Umbilical cord (tissue), 1 donor: ENCODE measurements at regions not wholly inside any gene's neighbourhood (a gene's known extent, or its start where the extent isn't known, plus 50 kb on each side); places are given as distances from the start of the nearest gene placed in this dataset.
A peak's percentile ranks its signal among the peaks of the same experiment; 100 is the strongest.
"Not testable (repeated sequence)": the region's sequence is repeated elsewhere in the genome, so short reads cannot be mapped to it uniquely, and the experiment has no call there.

ENCODE experiments used
- DNase-seq: peaks from one replicate; pipeline ENCODE4 v3.0.0-alpha.2; 2015; ENCODE audit warnings: low spot score

DNA sequence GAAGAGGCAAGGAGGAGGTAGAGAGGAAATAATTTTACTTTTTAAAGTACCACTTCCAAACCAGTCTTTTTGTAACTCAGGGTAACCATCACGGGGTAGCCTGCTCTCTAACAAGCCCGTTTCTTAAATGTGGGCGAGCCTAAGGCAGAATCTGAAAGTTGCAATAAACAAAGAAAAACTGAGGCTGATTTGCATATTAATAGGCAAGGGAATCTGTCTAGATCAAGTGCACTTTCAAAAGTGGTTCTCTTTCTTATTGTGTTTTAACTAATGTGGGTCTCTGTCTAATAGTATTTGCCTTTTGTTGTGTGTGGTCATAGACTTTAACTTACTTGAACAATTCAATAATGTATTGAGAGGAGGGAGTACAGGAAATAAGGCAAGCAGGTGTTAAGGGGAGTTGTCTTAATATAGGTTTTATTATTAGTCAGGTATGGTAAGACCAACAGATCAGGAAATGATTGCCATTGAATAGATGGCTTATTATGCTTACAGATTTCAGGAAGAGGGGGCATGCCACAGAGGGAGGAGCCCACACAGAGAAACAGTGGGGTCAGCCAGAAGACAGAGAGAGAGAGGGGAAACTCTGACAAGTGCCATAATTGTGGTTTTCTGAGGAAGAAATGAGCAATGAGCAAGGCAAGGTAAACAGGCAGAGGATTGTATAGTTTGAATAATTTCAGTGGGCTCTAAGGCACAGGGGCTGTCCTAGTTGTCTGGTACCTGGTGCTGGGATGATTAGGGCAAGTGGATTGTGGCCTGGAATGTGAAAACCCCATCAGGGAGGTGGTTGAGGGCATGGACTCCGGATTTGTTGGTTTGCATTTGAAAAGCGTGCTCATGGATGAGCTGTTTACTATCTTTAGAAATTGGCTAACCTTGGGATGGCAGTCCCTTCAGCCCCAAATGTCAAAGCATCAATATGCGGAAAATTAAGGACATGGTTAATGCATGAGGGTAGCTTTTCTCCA lies 237.2 kb downstream of the TOX3 start:
- no peak for DNase-seq

DNA sequence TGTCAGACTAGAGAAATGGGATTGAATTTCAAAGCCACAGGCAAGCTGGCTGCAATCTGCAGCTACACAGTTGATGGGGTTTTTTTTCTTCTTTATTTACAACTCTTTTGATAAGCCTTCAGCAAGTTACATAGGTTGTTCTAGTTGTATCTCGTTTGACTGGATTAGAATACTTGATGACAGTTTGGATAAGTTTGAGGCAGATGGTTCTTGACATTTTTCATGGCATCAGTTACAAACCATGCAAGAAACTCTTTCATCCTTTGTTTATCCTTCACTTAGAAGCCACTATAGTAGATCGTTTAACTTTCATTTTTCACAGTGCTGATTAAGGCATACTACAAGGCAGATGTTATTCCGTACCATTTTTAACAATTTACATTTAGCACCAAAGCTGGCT lies 238.9 kb downstream of the TOX3 start:
- DNase-seq: peak; percentile 9

DNA sequence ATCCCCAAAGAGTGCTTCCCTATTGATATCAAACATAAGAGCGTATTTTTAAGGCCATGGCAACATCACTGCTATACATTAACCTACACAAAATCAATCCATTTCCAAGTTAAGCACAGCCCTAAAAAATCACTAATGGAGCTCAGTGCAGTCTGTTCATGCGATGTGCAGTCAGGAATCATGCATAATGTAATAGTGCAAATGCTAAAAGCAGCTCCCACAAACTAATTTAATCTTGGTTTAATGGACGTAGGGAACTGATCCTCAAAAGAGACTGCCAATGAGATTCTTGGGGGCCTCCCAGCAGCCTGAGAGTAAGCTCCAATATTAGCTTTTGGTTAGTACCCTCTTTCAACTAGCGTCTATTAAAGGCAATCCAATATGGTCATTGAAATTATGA lies 245.9 kb downstream of the TOX3 start:
- no peak for DNase-seq

GRCh38 chr16:52298769-52299168 lies 248.2 kb downstream of the TOX3 start:
- DNase-seq: no peak

GRCh38 chr16:52296706-52297315 lies 250.1 kb downstream of the TOX3 start:
- not testable (repeated sequence) for DNase-seq

- DNase-seq: no peak
Measured at GRCh38 chr16:52296076-52296475, 250.9 kb downstream of the TOX3 start.

DNA sequence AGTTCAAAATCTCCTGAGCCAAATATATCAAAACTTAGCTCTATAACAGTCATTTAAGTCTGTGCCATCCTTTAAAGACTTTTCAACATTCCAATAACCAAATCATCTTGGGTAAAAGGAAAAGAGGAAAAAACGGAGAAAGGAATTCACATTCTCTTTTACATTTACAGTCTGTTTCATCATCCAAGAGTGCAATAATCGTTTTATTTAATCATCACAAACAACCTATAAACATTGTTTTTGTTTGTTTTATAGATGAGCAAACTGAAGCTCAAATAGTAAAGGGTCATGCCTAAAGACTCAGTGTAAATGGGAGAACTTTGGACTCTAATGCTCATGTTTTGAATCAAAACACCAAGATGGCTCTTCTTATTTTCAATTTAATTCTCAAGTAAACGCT lies 252.3 kb downstream of the TOX3 start:
- DNase-seq: no peak

- no peak for DNase-seq
Measured at GRCh38 chr16:52293204-52293603, 253.7 kb downstream of the TOX3 start.

GRCh38 chr16:52283584-52284375 lies 263.2 kb downstream of the TOX3 start:
- DNase-seq: no peak

DNA sequence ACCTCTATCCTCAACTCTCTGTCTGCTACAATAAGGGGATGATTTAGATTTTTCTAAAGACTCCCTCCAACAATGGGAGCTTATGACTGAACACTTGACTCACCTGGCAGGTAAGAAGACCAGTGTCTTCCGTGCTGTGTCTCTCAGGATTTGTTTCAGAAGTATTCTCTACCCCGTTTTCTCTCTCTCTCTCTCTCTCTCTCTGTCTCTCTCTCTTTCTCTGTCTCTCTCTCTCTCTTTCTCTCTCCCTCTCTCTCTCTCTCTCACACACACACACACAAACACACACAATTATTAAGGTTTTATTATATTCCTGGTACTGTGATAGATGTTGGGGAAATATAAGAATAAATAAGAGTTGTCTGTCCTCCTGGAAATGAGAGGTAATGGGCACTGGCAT lies 263.9 kb downstream of the TOX3 start:
- no peak for DNase-seq

- no peak for DNase-seq
Measured at GRCh38 chr16:52280086-52280485, 266.9 kb downstream of the TOX3 start.

DNA sequence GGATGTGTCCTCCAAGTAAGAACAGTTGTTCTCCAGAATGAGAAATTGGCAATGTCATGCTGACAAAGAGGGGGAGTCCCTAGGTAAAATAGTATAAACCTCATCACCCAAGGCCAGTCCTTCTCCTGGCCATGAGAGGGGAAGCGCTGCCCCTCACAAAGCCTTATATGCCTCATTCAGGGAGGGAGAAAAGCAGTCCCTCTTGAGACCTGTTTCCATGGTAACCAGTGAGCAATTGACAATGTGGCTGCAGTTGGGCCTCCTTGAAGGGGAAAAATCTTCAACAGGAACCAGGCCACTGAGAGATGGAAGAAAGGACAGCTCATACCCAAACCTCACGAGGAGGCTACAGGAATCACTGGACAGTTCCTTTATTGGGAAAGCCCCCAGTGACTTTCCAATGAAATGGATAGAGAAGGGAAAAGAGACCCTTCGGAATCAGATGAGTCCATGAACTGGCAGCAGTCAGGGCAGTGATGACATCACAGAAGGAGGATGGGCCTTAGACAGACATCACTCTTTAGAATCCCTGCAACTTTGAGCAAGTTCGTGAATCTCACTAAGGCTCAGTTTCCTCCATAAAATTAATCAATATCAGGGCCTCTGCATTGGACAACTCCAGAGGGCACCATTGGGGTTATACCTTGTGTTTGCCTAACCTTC lies 275.7 kb downstream of the TOX3 start:
- DNase-seq: no peak

DNA sequence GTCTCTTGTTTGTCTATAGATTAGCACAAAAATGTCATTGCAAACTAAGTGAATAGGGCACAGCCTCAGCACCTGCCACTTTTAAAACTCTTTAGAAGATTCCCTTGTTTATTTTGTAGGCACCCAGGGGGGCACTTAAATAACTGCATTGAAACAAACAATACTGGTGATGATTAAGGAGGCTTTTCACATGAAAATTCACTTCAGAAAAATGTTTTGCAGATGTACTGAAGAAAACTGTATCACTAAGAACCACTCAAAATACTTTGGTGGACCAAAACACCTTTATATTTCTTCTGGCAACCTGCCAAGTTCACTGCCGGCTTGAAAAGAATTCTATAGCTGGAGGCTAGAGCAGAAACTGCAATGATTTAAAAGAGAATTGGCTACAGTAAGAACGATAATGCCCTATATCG lies 281.5 kb downstream of the TOX3 start:
- peak; percentile 13 for DNase-seq

- no peak for DNase-seq
Measured at GRCh38 chr16:52257534-52257933, 289.4 kb downstream of the TOX3 start.

DNA sequence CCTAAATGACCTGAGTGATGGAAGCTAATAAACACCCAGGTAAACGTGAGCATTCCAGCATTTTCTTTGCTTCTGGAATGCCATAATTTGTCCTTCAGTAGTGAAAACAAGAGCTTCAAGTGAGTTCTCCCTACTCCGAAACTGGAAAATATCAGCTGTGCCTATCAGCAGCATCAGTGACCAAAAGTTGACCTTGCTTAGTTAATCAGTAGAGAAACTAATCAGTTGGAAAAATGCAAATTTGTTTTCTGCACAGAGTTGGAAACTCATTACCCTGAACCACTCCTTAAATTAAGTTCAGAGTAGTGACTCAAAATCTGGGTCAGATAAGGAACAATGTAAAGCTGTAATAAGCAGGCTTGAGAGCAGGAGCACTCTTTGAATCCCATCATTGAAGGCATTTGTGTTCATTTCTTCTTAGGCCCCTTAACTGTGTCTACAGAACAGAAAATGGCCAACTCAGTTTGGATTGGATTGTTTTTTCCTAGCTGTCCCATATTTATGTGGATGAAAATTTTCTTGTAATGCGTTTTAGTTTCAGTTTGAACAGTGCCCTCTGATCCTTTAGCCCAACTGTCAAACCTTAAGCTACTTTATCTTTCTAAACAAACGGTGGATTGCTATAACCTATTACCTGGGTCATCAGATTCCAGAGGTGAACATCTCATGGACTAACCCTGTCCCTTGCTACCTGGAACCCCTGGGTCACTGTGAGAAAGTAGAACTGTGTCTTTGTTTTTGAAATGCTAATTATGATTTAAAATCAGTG lies 290.4 kb downstream of the TOX3 start:
- no peak for DNase-seq

DNA sequence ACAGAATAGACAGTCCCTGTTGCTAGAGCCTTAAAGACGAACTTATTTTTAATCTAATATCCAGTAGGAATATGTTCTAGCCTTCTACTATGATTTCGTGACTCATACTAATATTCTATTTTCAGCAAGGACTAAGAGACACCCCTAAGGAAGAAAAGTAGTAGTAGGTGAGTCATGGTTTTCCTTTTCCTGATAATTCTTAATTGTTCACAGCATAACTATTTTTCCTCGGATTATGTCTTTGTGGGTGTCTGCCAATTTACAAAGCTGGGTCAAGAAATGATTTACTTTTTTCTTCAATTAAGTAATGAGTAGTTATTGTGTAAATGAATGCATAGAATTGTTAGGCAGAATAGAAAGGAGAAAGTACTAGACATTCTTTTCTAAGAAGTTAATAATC lies 292.2 kb downstream of the TOX3 start:
- no peak for DNase-seq

GRCh38 chr16:52252680-52253079 lies 294.3 kb downstream of the TOX3 start:
- no peak for DNase-seq

- no peak for DNase-seq
Measured at GRCh38 chr16:52251495-52251894, 295.4 kb downstream of the TOX3 start.

GRCh38 chr16:52247737-52248136 lies 299.2 kb downstream of the TOX3 start:
- no peak for DNase-seq

GRCh38 chr16:52238710-52239109 lies 308.2 kb downstream of the TOX3 start:
- no peak for DNase-seq

DNA sequence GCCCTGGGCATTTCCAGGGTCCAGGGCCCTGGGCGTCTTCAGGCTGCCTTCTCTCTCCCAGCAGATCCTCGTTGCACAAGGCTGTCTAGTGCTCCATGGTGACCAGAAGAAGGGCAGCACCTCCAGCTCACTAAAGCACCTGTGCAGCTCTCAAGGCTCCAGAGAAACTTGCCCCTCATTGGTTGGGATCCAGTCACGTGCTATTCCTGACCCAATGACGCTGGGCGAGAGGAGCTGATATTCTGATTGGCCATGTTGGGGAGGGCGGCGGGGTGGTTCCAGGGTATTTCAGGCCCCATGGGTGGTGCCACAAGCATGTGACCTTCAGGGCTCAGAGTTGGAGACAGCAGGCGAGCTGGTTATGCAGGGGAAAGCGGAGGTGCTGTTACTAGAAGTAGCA lies 309.1 kb downstream of the TOX3 start:
- no peak for DNase-seq
